GM12892 (cell line): ENCODE measurements at regions not wholly inside any gene's neighbourhood (a gene's known extent, or its start where the extent isn't known, plus 50 kb on each side); places are given as distances from the start of the nearest gene placed in this dataset.

ENCODE experiments used
- POLR2A ChIP-seq: IDR thresholded peaks from 2 replicates; pipeline ENCODE4 v1.6.1; 2011; ENCODE audit warnings: low read depth, low read length, control low read depth
- POLR2AphosphoS5 ChIP-seq: IDR thresholded peaks from 2 replicates; pipeline ENCODE4 v1.6.1; 2011; ENCODE audit warnings: low read depth, low read length, control low read depth

GRCh38 chr11:111018566-111018965 is 227.0 kb upstream of the POU2AF2 start:
- no peak for TF ChIP-seq POLR2A
- TF ChIP-seq POLR2AphosphoS5: no peak
